ENCODE measurements at regions not wholly inside any gene's neighbourhood (a gene's known extent, or its start where the extent isn't known, plus 50 kb on each side); places are given as distances from the start of the nearest gene placed in this dataset.

DNA sequence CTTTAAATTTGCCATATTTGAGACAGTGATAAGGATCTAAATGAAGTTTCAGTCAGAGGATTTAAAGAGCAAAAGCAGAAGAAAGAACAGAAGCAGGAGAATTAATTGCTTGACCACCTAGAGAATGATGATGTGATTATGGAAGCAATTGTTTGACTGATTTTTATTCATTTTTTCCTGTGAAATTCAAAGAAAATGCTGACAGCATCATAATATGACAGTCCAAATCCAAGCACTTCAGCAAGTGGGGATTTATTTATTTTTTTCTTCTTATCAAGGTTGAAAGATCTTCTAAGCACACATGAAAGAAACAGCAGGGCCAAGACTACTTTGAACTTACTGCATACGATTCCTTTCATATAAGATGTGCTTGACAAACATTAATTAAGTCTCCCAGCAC, 125.2 kb downstream of the BMP2 start:
- no peaks in the 10 kb centered on the region for H3K27me3 ChIP-seq (ENCODE audit: control insufficient read depth, insufficient read depth, low read length)
- TF ChIP-seq, protein P1, sequence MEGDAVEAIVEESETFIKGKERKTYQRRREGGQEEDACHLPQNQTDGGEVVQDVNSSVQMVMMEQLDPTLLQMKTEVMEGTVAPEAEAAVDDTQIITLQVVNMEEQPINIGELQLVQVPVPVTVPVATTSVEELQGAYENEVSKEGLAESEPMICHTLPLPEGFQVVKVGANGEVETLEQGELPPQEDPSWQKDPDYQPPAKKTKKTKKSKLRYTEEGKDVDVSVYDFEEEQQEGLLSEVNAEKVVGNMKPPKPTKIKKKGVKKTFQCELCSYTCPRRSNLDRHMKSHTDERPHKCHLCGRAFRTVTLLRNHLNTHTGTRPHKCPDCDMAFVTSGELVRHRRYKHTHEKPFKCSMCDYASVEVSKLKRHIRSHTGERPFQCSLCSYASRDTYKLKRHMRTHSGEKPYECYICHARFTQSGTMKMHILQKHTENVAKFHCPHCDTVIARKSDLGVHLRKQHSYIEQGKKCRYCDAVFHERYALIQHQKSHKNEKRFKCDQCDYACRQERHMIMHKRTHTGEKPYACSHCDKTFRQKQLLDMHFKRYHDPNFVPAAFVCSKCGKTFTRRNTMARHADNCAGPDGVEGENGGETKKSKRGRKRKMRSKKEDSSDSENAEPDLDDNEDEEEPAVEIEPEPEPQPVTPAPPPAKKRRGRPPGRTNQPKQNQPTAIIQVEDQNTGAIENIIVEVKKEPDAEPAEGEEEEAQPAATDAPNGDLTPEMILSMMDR (IDR thresholded peaks at IDR 0.05; ENCODE audit: borderline replicate concordance, extremely low read depth, insufficient read depth), result no peak

DNA sequence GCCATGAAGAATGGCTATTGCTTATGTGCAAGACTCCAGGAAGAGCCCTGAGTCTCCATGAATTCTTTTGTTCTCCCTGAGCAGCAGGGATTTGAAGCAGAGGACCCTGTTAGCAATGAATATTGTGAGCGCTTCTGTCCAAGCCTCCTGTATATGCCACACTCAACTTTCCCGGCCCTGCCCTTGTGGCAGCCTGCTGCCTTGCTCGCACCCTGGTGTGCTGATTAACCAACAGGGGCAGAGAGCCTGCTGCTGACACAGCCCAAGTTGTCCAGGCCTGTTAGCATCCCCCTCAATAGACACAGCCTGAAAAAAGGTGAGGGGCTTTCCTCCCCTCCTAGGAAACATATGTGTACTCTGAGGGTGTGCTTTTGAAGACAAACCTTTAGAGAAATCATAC, 131.4 kb downstream of the BMP2 start:
- intact Hi-C loops (cut with DNase I), result no loop called here
- TF ChIP-seq, protein P1 (IDR thresholded peaks at IDR 0.05; ENCODE audit: borderline replicate concordance, extremely low read depth, insufficient read depth), result no peak
- H3K9me3 ChIP-seq (ENCODE audit: control insufficient read depth in 2 of 3, insufficient read depth in 1 of 3, low read length in 3 of 3), result no peaks in the 10 kb centered on the region
- H3K4me1 ChIP-seq (ENCODE audit: control insufficient read depth in 2 of 3, insufficient read depth in 2 of 3, low read depth in 1 of 3, low read length in 3 of 3), result no peaks in the 10 kb centered on the region
- FAIRE-seq, result no peak
- no peaks in the 10 kb centered on the region for H3K27me3 ChIP-seq (ENCODE audit: control insufficient read depth, insufficient read depth, low read length)
- H3K36me3 ChIP-seq (ENCODE audit: control insufficient read depth in 2 of 3, insufficient read depth in 3 of 3, low read length in 3 of 3), result no peaks in the 10 kb centered on the region
- no peak overlapping the region for H3K4me3 ChIP-seq (ENCODE audit: low read length in 3 of 3)
- no peak overlapping the region for H3K9ac ChIP-seq (ENCODE audit: low read length in 3 of 3)
- no peak for DNase-seq
- no peak overlapping the region for H3K27ac ChIP-seq (ENCODE audit: low read depth in 2 of 2, low read length in 2 of 2)

More for the DNA sequence above, 125.2 kb downstream of the BMP2 start:
- FAIRE-seq (no peak), DNase-seq (no peak)
- no peaks in the 10 kb centered on the region for H3K4me1 ChIP-seq (ENCODE audit: control insufficient read depth in 2 of 3, insufficient read depth in 2 of 3, low read depth in 1 of 3, low read length in 3 of 3)
- H3K27ac ChIP-seq (ENCODE audit: low read depth in 2 of 2, low read length in 2 of 2), result no peak overlapping the region
- H3K4me3 ChIP-seq (ENCODE audit: low read length in 3 of 3), result no peak overlapping the region
- no peak overlapping the region for H3K9ac ChIP-seq (ENCODE audit: low read length in 3 of 3)
- no peaks in the 10 kb centered on the region for H3K36me3 ChIP-seq (ENCODE audit: control insufficient read depth in 2 of 3, insufficient read depth in 3 of 3, low read length in 3 of 3)
- no peaks in the 10 kb centered on the region for H3K9me3 ChIP-seq (ENCODE audit: control insufficient read depth in 2 of 3, insufficient read depth in 1 of 3, low read length in 3 of 3)
- intact Hi-C loops (cut with DNase I), result no loop called here

DNA sequence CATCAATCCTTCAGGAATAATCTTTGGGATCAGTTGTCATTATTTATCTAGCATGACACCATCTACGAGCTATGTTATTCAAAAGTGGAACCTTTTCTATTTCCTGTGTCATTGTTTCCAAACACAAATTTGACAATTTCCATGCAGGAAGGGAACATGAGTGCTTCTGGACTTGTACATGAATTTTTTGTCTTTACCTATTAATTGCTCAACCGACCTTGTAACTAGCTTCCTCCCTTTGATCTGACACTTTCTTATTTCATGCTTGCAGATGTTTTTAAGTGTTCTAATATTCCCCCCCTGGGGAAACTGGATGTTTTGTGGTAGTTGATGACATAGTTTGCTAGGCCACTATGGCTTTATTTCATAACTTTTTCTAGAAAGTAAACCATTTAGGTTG, 139.4 kb downstream of the BMP2 start:
- Histone ChIP-seq H3K4me1 (ENCODE audit: control insufficient read depth in 2 of 3, insufficient read depth in 2 of 3, low read depth in 1 of 3, low read length in 3 of 3) (no peaks in the 10 kb centered on the region), H3K4me3 (ENCODE audit: low read length in 3 of 3) (no peak overlapping the region), H3K36me3 (ENCODE audit: control insufficient read depth in 2 of 3, insufficient read depth in 3 of 3, low read length in 3 of 3) (no peaks in the 10 kb centered on the region), H3K27me3 (ENCODE audit: control insufficient read depth, insufficient read depth, low read length) (no peaks in the 10 kb centered on the region), H3K9ac (ENCODE audit: low read length in 3 of 3) (no peak overlapping the region), H3K27ac (ENCODE audit: low read depth in 2 of 2, low read length in 2 of 2) (no peak overlapping the region), H3K9me3 (ENCODE audit: control insufficient read depth in 2 of 3, insufficient read depth in 1 of 3, low read length in 3 of 3) (no peaks in the 10 kb centered on the region)
- intact Hi-C loops (cut with DNase I), result no loop called here
- TF ChIP-seq, protein P1 (IDR thresholded peaks at IDR 0.05; ENCODE audit: borderline replicate concordance, extremely low read depth, insufficient read depth), result no peak
- FAIRE-seq (no peak), DNase-seq (no peak)

DNA sequence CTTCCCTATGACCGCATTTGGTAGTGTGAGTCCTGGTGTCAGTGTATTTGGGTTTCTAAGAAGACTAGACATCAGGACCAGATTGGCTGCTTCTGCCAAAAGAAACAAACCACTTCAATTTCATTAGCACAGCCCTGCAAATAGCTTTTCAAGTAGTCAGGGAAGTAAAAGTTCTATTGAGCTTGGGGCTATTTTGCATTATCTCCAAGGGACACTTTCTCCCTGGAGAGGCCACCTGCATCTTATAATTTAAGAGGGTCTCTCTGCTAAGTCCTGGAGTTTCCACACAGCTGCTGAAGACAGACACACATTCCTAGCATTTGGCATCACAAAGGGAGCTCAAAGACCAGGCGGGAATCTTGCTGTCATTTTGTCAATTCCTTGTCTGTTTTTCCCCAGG, 141.2 kb downstream of the BMP2 start:
- no peak for DNase-seq
- no peak for FAIRE-seq
- intact Hi-C loops (cut with DNase I), result no loop called here
- H3K4me1 ChIP-seq (ENCODE audit: control insufficient read depth in 2 of 3, insufficient read depth in 2 of 3, low read depth in 1 of 3, low read length in 3 of 3), result no peaks in the 10 kb centered on the region
- TF ChIP-seq, protein P1 (IDR thresholded peaks at IDR 0.05; ENCODE audit: borderline replicate concordance, extremely low read depth, insufficient read depth), result no peak
- no peak overlapping the region for H3K9ac ChIP-seq (ENCODE audit: low read length in 3 of 3)
- H3K4me3 ChIP-seq (ENCODE audit: low read length in 3 of 3), result no peak overlapping the region
- H3K27ac ChIP-seq (ENCODE audit: low read depth in 2 of 2, low read length in 2 of 2), result no peak overlapping the region
- H3K9me3 ChIP-seq (ENCODE audit: control insufficient read depth in 2 of 3, insufficient read depth in 1 of 3, low read length in 3 of 3), result no peaks in the 10 kb centered on the region
- H3K36me3 ChIP-seq (ENCODE audit: control insufficient read depth in 2 of 3, insufficient read depth in 3 of 3, low read length in 3 of 3), result no peaks in the 10 kb centered on the region
- no peaks in the 10 kb centered on the region for H3K27me3 ChIP-seq (ENCODE audit: control insufficient read depth, insufficient read depth, low read length)
